Testis (tissue), 2 donors: ENCODE measurements at regions not wholly inside any gene's neighbourhood (a gene's known extent, or its start where the extent isn't known, plus 50 kb on each side); places are given as distances from the start of the nearest gene placed in this dataset.

Source experiments
- POLR2A ChIP-seq: fragments of 450-650 bp; IDR thresholded peaks from one replicate; pipeline ENCODE4 v1.6.1; 2017; ENCODE audit warnings: antibody characterized with exemption, mild to moderate bottlenecking, moderate library complexity
- TF ChIP-seq, protein P1 (sequence below), 3 experiments: fragments of 450-650 bp in 2 of 3; fragments of 200-600 bp in 1 of 3; sonication (generic) in 1 of 3; IDR thresholded peaks; one replicate each; pipeline ENCODE4 v1.5.1; 2016 to 2019; ENCODE audit warnings: antibody characterized with exemption in 3 of 3, mild to moderate bottlenecking in 2 of 3, moderate library complexity in 1 of 3

GRCh38 chr9:8115570-8115969, 316.0 kb upstream of the DMAC1 start:
- TF ChIP-seq, protein P1, sequence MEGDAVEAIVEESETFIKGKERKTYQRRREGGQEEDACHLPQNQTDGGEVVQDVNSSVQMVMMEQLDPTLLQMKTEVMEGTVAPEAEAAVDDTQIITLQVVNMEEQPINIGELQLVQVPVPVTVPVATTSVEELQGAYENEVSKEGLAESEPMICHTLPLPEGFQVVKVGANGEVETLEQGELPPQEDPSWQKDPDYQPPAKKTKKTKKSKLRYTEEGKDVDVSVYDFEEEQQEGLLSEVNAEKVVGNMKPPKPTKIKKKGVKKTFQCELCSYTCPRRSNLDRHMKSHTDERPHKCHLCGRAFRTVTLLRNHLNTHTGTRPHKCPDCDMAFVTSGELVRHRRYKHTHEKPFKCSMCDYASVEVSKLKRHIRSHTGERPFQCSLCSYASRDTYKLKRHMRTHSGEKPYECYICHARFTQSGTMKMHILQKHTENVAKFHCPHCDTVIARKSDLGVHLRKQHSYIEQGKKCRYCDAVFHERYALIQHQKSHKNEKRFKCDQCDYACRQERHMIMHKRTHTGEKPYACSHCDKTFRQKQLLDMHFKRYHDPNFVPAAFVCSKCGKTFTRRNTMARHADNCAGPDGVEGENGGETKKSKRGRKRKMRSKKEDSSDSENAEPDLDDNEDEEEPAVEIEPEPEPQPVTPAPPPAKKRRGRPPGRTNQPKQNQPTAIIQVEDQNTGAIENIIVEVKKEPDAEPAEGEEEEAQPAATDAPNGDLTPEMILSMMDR (IDR thresholded peaks at IDR 0.05): no peak
- TF ChIP-seq POLR2A: no peak
